ENCODE measurements at regions not wholly inside any gene's neighbourhood (a gene's known extent, or its start where the extent isn't known, plus 50 kb on each side); places are given as distances from the start of the nearest gene placed in this dataset.

DNA sequence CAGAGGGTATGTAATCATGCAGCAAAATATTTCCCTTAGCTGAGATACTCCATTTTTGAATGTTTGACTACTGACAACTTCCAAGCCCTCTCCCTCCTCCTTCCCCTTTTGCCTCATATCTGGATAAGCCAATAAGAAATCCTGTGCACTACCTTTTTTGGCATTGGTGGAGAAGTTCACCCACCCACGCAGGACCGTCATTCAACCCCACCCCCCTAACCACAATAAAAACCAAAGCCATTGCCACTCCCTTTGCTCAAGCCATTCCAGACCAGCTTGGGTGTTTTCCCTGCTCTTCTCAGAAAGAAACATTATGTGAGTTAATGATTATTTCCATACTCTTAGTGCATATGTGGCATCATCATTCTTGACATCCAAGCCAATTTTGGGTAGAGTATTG is 176.7 kb downstream of the PTPN11 start:
- no peak overlapping the region for H2AFZ ChIP-seq (replicated peaks; ENCODE audit: low read length, poor library complexity)
- TF ChIP-seq, protein P1, sequence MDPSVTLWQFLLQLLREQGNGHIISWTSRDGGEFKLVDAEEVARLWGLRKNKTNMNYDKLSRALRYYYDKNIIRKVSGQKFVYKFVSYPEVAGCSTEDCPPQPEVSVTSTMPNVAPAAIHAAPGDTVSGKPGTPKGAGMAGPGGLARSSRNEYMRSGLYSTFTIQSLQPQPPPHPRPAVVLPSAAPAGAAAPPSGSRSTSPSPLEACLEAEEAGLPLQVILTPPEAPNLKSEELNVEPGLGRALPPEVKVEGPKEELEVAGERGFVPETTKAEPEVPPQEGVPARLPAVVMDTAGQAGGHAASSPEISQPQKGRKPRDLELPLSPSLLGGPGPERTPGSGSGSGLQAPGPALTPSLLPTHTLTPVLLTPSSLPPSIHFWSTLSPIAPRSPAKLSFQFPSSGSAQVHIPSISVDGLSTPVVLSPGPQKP (IDR thresholded peaks at IDR 0.05; ENCODE audit: borderline replicate concordance, low read depth, low read length): no peak
- TF ChIP-seq SMC3 (IDR thresholded peaks at IDR 0.05; ENCODE audit: low read depth, low read length) (no peak), MXI1 (IDR thresholded peaks at IDR 0.05; ENCODE audit: borderline replicate concordance, low read depth, low read length) (no peak), RCOR1 (IDR thresholded peaks at IDR 0.05; ENCODE audit: insufficient replicate concordance, low read length) (no peak), RFX5 (IDR thresholded peaks at IDR 0.05; ENCODE audit: low read depth, low read length) (no peak), NFE2L2 (IDR thresholded peaks at IDR 0.05; ENCODE audit: low read depth, low read length) (no peak)
- no peaks in the 10 kb centered on the region for H3K27me3 ChIP-seq (ENCODE audit: control insufficient read depth, insufficient read depth, low read length)
- in situ Hi-C loops (cut with MboI; ENCODE audit: low sequenced_read_pairs): no loop called here
- no peak overlapping the region for H3K27ac ChIP-seq (ENCODE audit: insufficient read depth, low read length)
- dilution Hi-C loops (cut with HindIII; ENCODE audit: low sequenced_read_pairs, unreplicated experiment): no loop called here
- H3K4me2 ChIP-seq (ENCODE audit: low read depth, low read length): no peak overlapping the region
- no peak overlapping the region for H4K91ac ChIP-seq (ENCODE audit: insufficient read depth, low read depth, low read length)
- H3K9me1 ChIP-seq (ENCODE audit: insufficient read depth, low read length): no peaks in the 10 kb centered on the region
- intact Hi-C loops (cut with micrococcal nuclease): no loop called here
- no peak overlapping the region for H3K4me3 ChIP-seq (ENCODE audit: insufficient read depth, low read depth, low read length)
- ChIA-PET POLR2A (ENCODE audit: unreplicated experiment) (no interaction called here), CTCF (no interaction called here)
- H3K4me1 ChIP-seq (ENCODE audit: control insufficient read depth, insufficient read depth, low read length): no peaks in the 10 kb centered on the region
- H4K5ac ChIP-seq (ENCODE audit: low read depth, low read length): no peak overlapping the region
- H2AK5ac ChIP-seq (ENCODE audit: low read depth, low read length): no peak overlapping the region
- no peak overlapping the region for H3K23ac ChIP-seq (ENCODE audit: low read depth, low read length)
- no peak overlapping the region for H2BK15ac ChIP-seq (ENCODE audit: low read depth, low read length)
- no peak overlapping the region for H4K8ac ChIP-seq (ENCODE audit: low read depth in 2 of 2, low read length in 2 of 2)
- H3K4ac ChIP-seq (ENCODE audit: low read depth, low read length): no peak overlapping the region
- no peak overlapping the region for H2AK9ac ChIP-seq (replicated peaks; ENCODE audit: low read depth, low read length, poor library complexity)
- no peaks in the 10 kb centered on the region for H3K9me3 ChIP-seq (ENCODE audit: control insufficient read depth, insufficient read depth, low read length)
- no peak overlapping the region for H3K9ac ChIP-seq (ENCODE audit: low read depth, low read length)
- no TSS peak for BruUV-seq (replicated peaks)
- no peaks in the 10 kb centered on the region for H3K79me1 ChIP-seq (ENCODE audit: low read depth in 1 of 2, low read length in 2 of 2)
- no peaks in the 10 kb centered on the region for H4K20me1 ChIP-seq (ENCODE audit: insufficient read depth, low read length)
- ATAC-seq (ENCODE audit: low read depth) (no peak), DNase-seq (no peak)
- WGBS, 2 experiments (ENCODE audit: extremely low coverage in 2 of 2, insufficient read length in 1 of 2): no CpG with 5 or more reads among the region's 2 CpGs
- no peak overlapping the region for H2BK20ac ChIP-seq (ENCODE audit: low read depth, low read length)
- no peak overlapping the region for H2BK5ac ChIP-seq (ENCODE audit: low read depth, low read length, poor library complexity, severe bottlenecking)
- H2BK120ac ChIP-seq (ENCODE audit: low read depth, low read length): no peak overlapping the region
- no peak overlapping the region for H3K14ac ChIP-seq (replicated peaks; ENCODE audit: low read depth, low read length)
- no peak overlapping the region for H3K56ac ChIP-seq (ENCODE audit: extremely low read depth, insufficient read depth, low read length)
- H3K18ac ChIP-seq (ENCODE audit: low read depth, low read length): no peak overlapping the region
- no peaks in the 10 kb centered on the region for H3K36me3 ChIP-seq (ENCODE audit: control insufficient read depth, insufficient read depth, low read length)
